ENCODE measurements at regions not wholly inside any gene's neighbourhood (a gene's known extent, or its start where the extent isn't known, plus 50 kb on each side); places are given as distances from the start of the nearest gene placed in this dataset.

GRCh38 chr4:157897855-157898370 lies 274.9 kb downstream of the GASK1B start:
- no peak overlapping the region for H3K27ac ChIP-seq (ENCODE audit: low read length)
- intact Hi-C loops (cut with micrococcal nuclease), result no loop called here
- H3K79me2 ChIP-seq (ENCODE audit: low read length), result no peaks in the 10 kb centered on the region
- ATAC-seq, result no peak
- H3K27me3 ChIP-seq (ENCODE audit: low read length), result no peaks in the 10 kb centered on the region
- H3K4me3 ChIP-seq (ENCODE audit: low read length), result no peak overlapping the region
- no TSS peak for BruUV-seq (replicated peaks)
- H3K9me3 ChIP-seq (ENCODE audit: low read length), result no peaks in the 10 kb centered on the region
- H3K9me2 ChIP-seq (replicated peaks; ENCODE audit: low read length), result no peaks in the 10 kb centered on the region
- H3F3A ChIP-seq (ENCODE audit: low read length, unreplicated experiment), result no peaks in the 10 kb centered on the region
- POLR2A ChIA-PET (ENCODE audit: unreplicated experiment), result no interaction called here
- no peak overlapping the region for H3K4me2 ChIP-seq (ENCODE audit: low read length)
- no peak for TF ChIP-seq EZH2phosphoT487 (IDR thresholded peaks at IDR 0.05; ENCODE audit: borderline replicate concordance, low read length)
- TF ChIP-seq EZH2 (IDR thresholded peaks at IDR 0.05; ENCODE audit: low read length, unreplicated experiment), result no peak
- no peak for TF ChIP-seq CTCF (conservative IDR thresholded peaks at IDR 0.05; ENCODE audit: low read depth, low read length)
- H3K36me3 ChIP-seq (ENCODE audit: low read depth, low read length), result no peaks in the 10 kb centered on the region
- CTCF ChIA-PET, result no interaction called here
- no peaks in the 10 kb centered on the region for H3K4me1 ChIP-seq (ENCODE audit: insufficient read depth, low read length)
- H3K9ac ChIP-seq (ENCODE audit: low read length), result no peak overlapping the region
- H2AFZ ChIP-seq (ENCODE audit: low read length), result no peak overlapping the region
- no peaks in the 10 kb centered on the region for H4K20me1 ChIP-seq (ENCODE audit: low read length)
- no peak for DNase-seq

- Histone ChIP-seq H2AFZ (ENCODE audit: low read length) (no peak overlapping the region), H4K20me1 (ENCODE audit: low read length) (no peaks in the 10 kb centered on the region), H3K9me2 (replicated peaks; ENCODE audit: low read length) (no peaks in the 10 kb centered on the region), H3K27ac (ENCODE audit: low read length) (no peak overlapping the region), H3K9me3 (ENCODE audit: low read length) (no peaks in the 10 kb centered on the region), H3K36me3 (ENCODE audit: low read depth, low read length) (no peaks in the 10 kb centered on the region), H3K4me2 (ENCODE audit: low read length) (no peak overlapping the region), H3K4me1 (ENCODE audit: insufficient read depth, low read length) (no peaks in the 10 kb centered on the region), H3K9ac (ENCODE audit: low read length) (no peak overlapping the region), H3K79me2 (ENCODE audit: low read length) (no peaks in the 10 kb centered on the region), H3K27me3 (ENCODE audit: low read length) (no peaks in the 10 kb centered on the region), H3K4me3 (ENCODE audit: low read length) (no peak overlapping the region), H3F3A (ENCODE audit: low read length, unreplicated experiment) (no peaks in the 10 kb centered on the region)
- DNase-seq (no peak), ATAC-seq (no peak)
- CTCF ChIA-PET, result no interaction called here
- TF ChIP-seq EZH2 (IDR thresholded peaks at IDR 0.05; ENCODE audit: low read length, unreplicated experiment) (no peak), CTCF (conservative IDR thresholded peaks at IDR 0.05; ENCODE audit: low read depth, low read length) (no peak), EZH2phosphoT487 (IDR thresholded peaks at IDR 0.05; ENCODE audit: borderline replicate concordance, low read length) (no peak)
- POLR2A ChIA-PET (ENCODE audit: unreplicated experiment), result interaction anchor here (0.6 kb wide), 1 partner anchor 535 kb away, joined by 3 read pairs; no protein-coding TSS in a partner anchor
- no TSS peak for BruUV-seq (replicated peaks)
- intact Hi-C loops (cut with micrococcal nuclease), result no loop called here
Observed at GRCh38 chr4:157896726-157897125, 276.1 kb downstream of the GASK1B start.

- no peaks in the 10 kb centered on the region for H3K9me2 ChIP-seq (replicated peaks; ENCODE audit: low read length)
- TF ChIP-seq EZH2phosphoT487 (IDR thresholded peaks at IDR 0.05; ENCODE audit: borderline replicate concordance, low read length) (no peak), EZH2 (IDR thresholded peaks at IDR 0.05; ENCODE audit: low read length, unreplicated experiment) (no peak)
- no peaks in the 10 kb centered on the region for H3K79me2 ChIP-seq (ENCODE audit: low read length)
- H3F3A ChIP-seq (ENCODE audit: low read length, unreplicated experiment), result no peaks in the 10 kb centered on the region
- H4K20me1 ChIP-seq (ENCODE audit: low read length), result no peaks in the 10 kb centered on the region
- ATAC-seq (no peak), DNase-seq (no peak)
- ChIA-PET POLR2A (ENCODE audit: unreplicated experiment) (interaction anchor here (0.6 kb wide), 1 partner anchor 732 kb away, joined by 3 read pairs; no protein-coding TSS in a partner anchor), CTCF (no interaction called here)
- no peak overlapping the region for H3K4me3 ChIP-seq (ENCODE audit: low read length)
- H3K27me3 ChIP-seq (ENCODE audit: low read length), result no peaks in the 10 kb centered on the region
- H3K9me3 ChIP-seq (ENCODE audit: low read length), result no peaks in the 10 kb centered on the region
- H3K4me1 ChIP-seq (ENCODE audit: insufficient read depth, low read length), result no peaks in the 10 kb centered on the region
- H2AFZ ChIP-seq (ENCODE audit: low read length), result no peak overlapping the region
- no peaks in the 10 kb centered on the region for H3K36me3 ChIP-seq (ENCODE audit: low read depth, low read length)
- intact Hi-C loops (cut with micrococcal nuclease), result no loop called here
- H3K27ac ChIP-seq (ENCODE audit: low read length), result no peak overlapping the region
- H3K9ac ChIP-seq (ENCODE audit: low read length), result no peak overlapping the region
- no peak overlapping the region for H3K4me2 ChIP-seq (ENCODE audit: low read length)
- no TSS peak for BruUV-seq (replicated peaks)
Observed at GRCh38 chr4:157895205-157895604, 277.6 kb downstream of the GASK1B start.
